ENCODE measurements at regions not wholly inside any gene's neighbourhood (a gene's known extent, or its start where the extent isn't known, plus 50 kb on each side); places are given as distances from the start of the nearest gene placed in this dataset.
"Not testable (repeated sequence)": the region's sequence is repeated elsewhere in the genome, so short reads cannot be mapped to it uniquely, and the experiment has no call there.

- no peak for DNase-seq
Measured at GRCh38 chr9:29209748-29210291, 1636.5 kb upstream of the C9orf72 start.

GRCh38 chr9:29211003-29211579 lies 1637.8 kb upstream of the C9orf72 start:
- DNase-seq, result no peak

- no peak for DNase-seq
Measured at GRCh38 chr9:29211580-29212396, 1638.5 kb upstream of the C9orf72 start.

GRCh38 chr9:29212397-29213387 lies 1639.4 kb upstream of the C9orf72 start:
- DNase-seq, result no peak

GRCh38 chr9:29213417-29214153 lies 1640.3 kb upstream of the C9orf72 start, which contains the start of gene LINGO2:
Gene LINGO2, minus strand, starts transcription at chr9:29213601.
- no peak for DNase-seq

- no peak for DNase-seq
Measured at GRCh38 chr9:29214154-29214689, 1640.9 kb upstream of the C9orf72 start.

- no peak for DNase-seq
Measured at GRCh38 chr9:29214690-29215253, 1641.5 kb upstream of the C9orf72 start.

- DNase-seq, result no peak
Measured at GRCh38 chr9:29217966-29218365, 1644.7 kb upstream of the C9orf72 start.

GRCh38 chr9:29220596-29221251 lies 1647.4 kb upstream of the C9orf72 start:
- DNase-seq, result no peak

GRCh38 chr9:29228558-29228957 lies 1655.3 kb upstream of the C9orf72 start:
- DNase-seq, result no peak

- no peak for DNase-seq
Measured at GRCh38 chr9:29230931-29231330, 1657.7 kb upstream of the C9orf72 start.

- no peak for DNase-seq
Measured at GRCh38 chr9:29233193-29233592, 1659.9 kb upstream of the C9orf72 start.

- no peak for DNase-seq
Measured at GRCh38 chr9:29241320-29241719, 1668.0 kb upstream of the C9orf72 start.

GRCh38 chr9:29245351-29245750 lies 1672.1 kb upstream of the C9orf72 start:
- no peak for DNase-seq

GRCh38 chr9:29270400-29270799 lies 1697.1 kb upstream of the C9orf72 start:
- DNase-seq, result not testable (repeated sequence)

- no peak for DNase-seq
Measured at GRCh38 chr9:29282121-29282520, 1708.8 kb upstream of the C9orf72 start.

GRCh38 chr9:29285818-29286217 lies 1712.5 kb upstream of the C9orf72 start:
- no peak for DNase-seq

- no peak for DNase-seq
Measured at GRCh38 chr9:29289365-29289764, 1716.1 kb upstream of the C9orf72 start.

- DNase-seq, result no peak
Measured at GRCh38 chr9:29290516-29290915, 1717.2 kb upstream of the C9orf72 start.

GRCh38 chr9:29297592-29297991 lies 1724.3 kb upstream of the C9orf72 start:
- DNase-seq, result peak; percentile 21

- DNase-seq, result no peak
Measured at GRCh38 chr9:29311221-29311620, 1737.9 kb upstream of the C9orf72 start.
